GM12878 (cell line): ENCODE measurements at regions not wholly inside any gene's neighbourhood (a gene's known extent, or its start where the extent isn't known, plus 50 kb on each side); places are given as distances from the start of the nearest gene placed in this dataset.

ENCODE experiments used
- ATF3 ChIP-seq: IDR thresholded peaks from 2 replicates; pipeline ENCODE4 v1.6.1; 2011; ENCODE audit warnings: low read depth, mild to moderate bottlenecking, low read length, moderate library complexity, borderline replicate concordance; ENCODE audit errors: extremely low read depth
- CEBPB ChIP-seq, 2 experiments: fragments of 150-350 bp in 1 of 2; IDR thresholded peaks; 2 replicates each; pipeline ENCODE4 v1.6.1; 2012 to 2014; ENCODE audit warnings: low read depth in 2 of 2, low read length in 2 of 2, borderline replicate concordance in 1 of 2, inconsistent platforms in 1 of 2
- CREB1 ChIP-seq: IDR thresholded peaks from 2 replicates; pipeline ENCODE4 v1.6.1; 2012; ENCODE audit warnings: low read depth, mild to moderate bottlenecking, inconsistent platforms
- CUX1 ChIP-seq: IDR thresholded peaks from 2 replicates; pipeline ENCODE4 v1.6.1; 2012; ENCODE audit warnings: improper control_type of control experiment, low read depth, low read length; ENCODE audit not compliant: insufficient replicate concordance
- ETV6 ChIP-seq, 2 experiments: fragments of 450-650 bp in 1 of 2; IDR thresholded peaks in 1 of 2; conservative IDR thresholded peaks in 1 of 2; 2 replicates each; pipeline ENCODE4 v1.6.1; 2014; ENCODE audit warnings: antibody characterized with exemption in 1 of 2, borderline replicate concordance in 1 of 2, low read depth in 1 of 2, mild to moderate bottlenecking in 1 of 2, moderate library complexity in 1 of 2
- HDGF ChIP-seq: fragments of 450-650 bp; IDR thresholded peaks from 2 replicates; pipeline ENCODE4 v1.6.1; 2016; ENCODE audit warnings: antibody characterized with exemption
- IRF4 ChIP-seq: IDR thresholded peaks from 2 replicates; pipeline ENCODE4 v1.6.1; 2011; ENCODE audit warnings: low read depth, low read length
- JUND ChIP-seq: IDR thresholded peaks from 2 replicates; pipeline ENCODE4 v1.6.1; 2012; ENCODE audit warnings: low read depth, mild to moderate bottlenecking, low read length, improper control_type of control experiment, moderate library complexity
- MEF2A ChIP-seq: IDR thresholded peaks from 2 replicates; pipeline ENCODE4 v1.6.1; 2011; ENCODE audit warnings: low read depth, mild to moderate bottlenecking, low read length, moderate library complexity; ENCODE audit not compliant: insufficient read depth
- MTA3 ChIP-seq: IDR thresholded peaks from 2 replicates; pipeline ENCODE4 v1.6.1; 2012; ENCODE audit warnings: low read length, inconsistent platforms, borderline replicate concordance
- MXI1 ChIP-seq: fragments of 150-350 bp; IDR thresholded peaks from 2 replicates; pipeline ENCODE4 v1.6.1; 2011; ENCODE audit warnings: low read depth, mild to moderate bottlenecking, inconsistent platforms, low read length, improper control_type of control experiment
- NFIC ChIP-seq: IDR thresholded peaks from 2 replicates; pipeline ENCODE4 v1.6.1; 2012; ENCODE audit warnings: low read depth, mild to moderate bottlenecking, inconsistent platforms, low read length, moderate library complexity
- NFYA ChIP-seq: IDR thresholded peaks from 2 replicates; pipeline ENCODE4 v1.6.1; 2011; ENCODE audit warnings: low read depth, mild to moderate bottlenecking, low read length, improper control_type of control experiment, borderline replicate concordance
- POLR2AphosphoS2 ChIP-seq: IDR thresholded peaks from 2 replicates; pipeline ENCODE4 v1.6.1; 2011; ENCODE audit warnings: low read depth, mild to moderate bottlenecking, low read length, improper control_type of control experiment, moderate library complexity
- SP1 ChIP-seq: IDR thresholded peaks from one replicate; pipeline ENCODE4 v1.6.1; 2011; ENCODE audit warnings: low read depth, low read length
- SPI1 ChIP-seq: IDR thresholded peaks from 2 replicates; pipeline ENCODE4 v1.6.1; 2011; ENCODE audit warnings: low read depth, mild to moderate bottlenecking, low read length, moderate library complexity, borderline replicate concordance; ENCODE audit not compliant: insufficient read depth
- SREBF2 ChIP-seq: IDR thresholded peaks from 2 replicates; pipeline ENCODE4 v1.6.1; 2012; ENCODE audit warnings: mild to moderate bottlenecking, low read length
- STAT1 ChIP-seq: fragments of 450-650 bp; conservative IDR thresholded peaks from 2 replicates; pipeline ENCODE4 v1.6.1; 2014; ENCODE audit warnings: antibody characterized with exemption, mild to moderate bottlenecking
- TBL1XR1 ChIP-seq: IDR thresholded peaks from 2 replicates; pipeline ENCODE4 v1.6.1; 2012; ENCODE audit warnings: low read depth, low read length, improper control_type of control experiment
- TCF3 ChIP-seq: IDR thresholded peaks from 2 replicates; pipeline ENCODE4 v1.6.1; 2012; ENCODE audit warnings: low read depth, mild to moderate bottlenecking, low read length, borderline replicate concordance; ENCODE audit not compliant: insufficient read depth

DNA sequence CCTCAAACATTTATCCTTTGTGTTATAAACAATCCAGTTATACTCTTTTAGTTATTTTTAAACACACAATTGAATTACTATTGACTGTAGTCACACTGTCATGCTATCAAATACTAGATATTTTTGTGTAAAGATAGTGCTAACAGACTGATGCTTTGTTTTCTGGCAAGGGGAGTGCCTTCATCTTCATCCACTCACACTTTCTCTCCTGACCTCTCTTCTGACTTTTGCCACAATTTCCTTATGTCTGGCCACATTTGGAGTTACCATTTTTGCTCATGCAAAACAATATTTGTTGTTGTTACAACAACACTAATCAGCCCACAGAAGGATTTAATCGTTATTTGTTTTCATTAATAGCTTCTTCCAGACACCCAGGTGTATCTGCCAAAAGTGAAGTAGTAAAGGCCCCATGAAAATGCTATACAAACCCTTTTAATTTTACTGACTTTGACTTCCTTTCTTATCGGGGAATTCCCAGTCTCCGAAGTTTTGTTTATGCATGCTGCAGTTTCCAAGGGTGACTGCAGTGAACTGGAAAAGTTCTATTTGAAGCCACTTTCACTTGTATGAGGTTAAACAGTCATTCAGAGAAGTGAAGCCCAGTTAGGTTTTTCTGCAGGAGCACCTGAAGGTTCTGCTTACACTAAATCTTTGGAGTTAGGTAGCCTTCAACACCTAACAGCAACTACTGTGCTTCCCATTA lies 66.1 kb upstream of the FRY start (continued):
- TF ChIP-seq CUX1 (no peak), IRF4 (peak; percentile 83), SP1 (peak; percentile 26), TBL1XR1 (0 out of 2 replicates have a peak, but pooled peaks have one; percentile 39), NFIC (peak; percentile 79), STAT1 (no peak), MTA3 (peak; percentile 76; the same call in 1 of the 2 replicates), POLR2AphosphoS2 (no peak), CREB1 (0 out of 2 replicates have a peak, but pooled peaks have one; percentile 10), MEF2A (peak; percentile 24; the same call in 1 of the 2 replicates), MXI1 (peak; percentile 91), ETV6 (conservative IDR thresholded peaks at IDR 0.05 in 1 of 2, IDR thresholded peaks at IDR 0.05 in 1 of 2; ENCODE audit: borderline replicate concordance in 1 of 2, low read depth in 1 of 2) (no peak), NFYA (no peak), ATF3 (no peak), TCF3 (peak; percentile 18; the same call in 1 of the 2 replicates), CEBPB (IDR thresholded peaks at IDR 0.05; ENCODE audit: borderline replicate concordance in 1 of 2, low read depth in 2 of 2, low read length in 2 of 2) (no peak), SREBF2 (no peak), HDGF (no peak), JUND (0 out of 2 replicates have a peak, but pooled peaks have one; percentile 41), SPI1 (peak; percentile 53; the same call in 1 of the 2 replicates)
